Osteoblast (primary cell): ENCODE measurements at regions not wholly inside any gene's neighbourhood (a gene's known extent, or its start where the extent isn't known, plus 50 kb on each side); places are given as distances from the start of the nearest gene placed in this dataset.
"Not testable (repeated sequence)": the region's sequence is repeated elsewhere in the genome, so short reads cannot be mapped to it uniquely, and the experiment has no call there.

Experiments used
- DNase-seq: peaks from one replicate; pipeline ENCODE4 v3.0.0; 2011; ENCODE audit warnings: low spot score, mixed read lengths; ENCODE audit not compliant: insufficient read length; ENCODE audit errors: missing footprints
- H2AFZ ChIP-seq: 2 replicates; pipeline ENCODE4 v1.6.0; 2011; ENCODE audit warnings: mild to moderate bottlenecking, low read length
- H3K27ac ChIP-seq: 2 replicates; pipeline ENCODE4 v1.5.1; 2011; ENCODE audit warnings: mild to moderate bottlenecking, low read depth, low read length, moderate library complexity
- H3K27me3 ChIP-seq: 2 replicates; pipeline ENCODE4 v1.6.0; 2012; ENCODE audit warnings: mild to moderate bottlenecking, control low read depth, inconsistent platforms, low read length, moderate library complexity; ENCODE audit not compliant: insufficient read depth
- H3K36me3 ChIP-seq: 2 replicates; pipeline ENCODE4 v1.5.1; 2011; ENCODE audit warnings: mild to moderate bottlenecking, low read length, control low read depth, moderate library complexity; ENCODE audit not compliant: insufficient read depth
- H3K4me1 ChIP-seq: 2 replicates; pipeline ENCODE4 v1.5.1; 2011; ENCODE audit warnings: mild to moderate bottlenecking, low read length, control low read depth, moderate library complexity; ENCODE audit not compliant: insufficient read depth
- H3K4me2 ChIP-seq: 2 replicates; pipeline ENCODE4 v1.6.0; 2011; ENCODE audit warnings: mild to moderate bottlenecking, low read length; ENCODE audit not compliant: insufficient read depth
- H3K4me3 ChIP-seq: fragments of 200-600 bp; sonication (generic); 3 replicates; pipeline ENCODE4 v1.5.1; 2012; ENCODE audit warnings: mild to moderate bottlenecking, low read length, inconsistent platforms; ENCODE audit not compliant: insufficient read depth
- H3K79me2 ChIP-seq: 2 replicates; pipeline ENCODE4 v1.6.0; 2012; ENCODE audit warnings: mild to moderate bottlenecking, low read length, control low read depth, inconsistent platforms; ENCODE audit not compliant: insufficient read depth
- H3K9me3 ChIP-seq: 2 replicates; pipeline ENCODE4 v1.5.1; 2011; ENCODE audit warnings: low read depth, low read length, control low read depth
- H4K20me1 ChIP-seq: 2 replicates; pipeline ENCODE4 v1.6.0; 2012; ENCODE audit warnings: mild to moderate bottlenecking, low read length, control low read depth; ENCODE audit not compliant: insufficient read depth
- TF ChIP-seq, protein P1 (sequence below): IDR thresholded peaks from 2 replicates; pipeline ENCODE4 v1.5.1; 2011; ENCODE audit warnings: mild to moderate bottlenecking, low read depth, low read length, moderate library complexity; ENCODE audit errors: extremely low read depth

DNA sequence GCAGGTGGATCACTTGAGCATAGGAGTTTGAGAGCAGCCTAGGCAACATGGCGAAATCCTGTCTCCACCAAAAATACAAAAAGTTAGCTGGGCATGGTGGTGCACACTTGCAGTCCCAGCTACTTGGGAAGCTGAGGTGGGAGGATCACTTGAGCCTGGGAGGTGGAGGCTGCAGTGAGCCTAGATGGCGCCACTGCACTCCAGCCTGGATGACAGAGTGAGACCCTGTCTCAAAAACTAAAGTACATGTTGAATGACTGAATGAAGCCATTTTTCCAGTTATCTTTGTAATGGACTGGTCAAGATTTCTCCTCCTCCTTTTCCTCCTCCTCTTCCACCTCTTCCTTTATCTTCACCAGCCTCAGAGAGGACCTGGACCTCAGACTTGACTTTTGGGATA is 272.0 kb downstream of the SMAD2 start:
- TF ChIP-seq, protein P1, sequence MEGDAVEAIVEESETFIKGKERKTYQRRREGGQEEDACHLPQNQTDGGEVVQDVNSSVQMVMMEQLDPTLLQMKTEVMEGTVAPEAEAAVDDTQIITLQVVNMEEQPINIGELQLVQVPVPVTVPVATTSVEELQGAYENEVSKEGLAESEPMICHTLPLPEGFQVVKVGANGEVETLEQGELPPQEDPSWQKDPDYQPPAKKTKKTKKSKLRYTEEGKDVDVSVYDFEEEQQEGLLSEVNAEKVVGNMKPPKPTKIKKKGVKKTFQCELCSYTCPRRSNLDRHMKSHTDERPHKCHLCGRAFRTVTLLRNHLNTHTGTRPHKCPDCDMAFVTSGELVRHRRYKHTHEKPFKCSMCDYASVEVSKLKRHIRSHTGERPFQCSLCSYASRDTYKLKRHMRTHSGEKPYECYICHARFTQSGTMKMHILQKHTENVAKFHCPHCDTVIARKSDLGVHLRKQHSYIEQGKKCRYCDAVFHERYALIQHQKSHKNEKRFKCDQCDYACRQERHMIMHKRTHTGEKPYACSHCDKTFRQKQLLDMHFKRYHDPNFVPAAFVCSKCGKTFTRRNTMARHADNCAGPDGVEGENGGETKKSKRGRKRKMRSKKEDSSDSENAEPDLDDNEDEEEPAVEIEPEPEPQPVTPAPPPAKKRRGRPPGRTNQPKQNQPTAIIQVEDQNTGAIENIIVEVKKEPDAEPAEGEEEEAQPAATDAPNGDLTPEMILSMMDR = no peak
- no peak overlapping the region for H3K4me3 ChIP-seq
- no peak overlapping the region for H2AFZ ChIP-seq
- H3K4me1 ChIP-seq = no peaks in the 10 kb centered on the region
- H4K20me1 ChIP-seq = no peaks in the 10 kb centered on the region
- no peaks in the 10 kb centered on the region for H3K27me3 ChIP-seq
- H3K79me2 ChIP-seq = no peaks in the 10 kb centered on the region
- no peaks in the 10 kb centered on the region for H3K9me3 ChIP-seq
- no peak for DNase-seq
- H3K27ac ChIP-seq = no peak overlapping the region
- no peaks in the 10 kb centered on the region for H3K36me3 ChIP-seq
- H3K4me2 ChIP-seq = no peak overlapping the region

- TF ChIP-seq, protein P1 = no peak
- DNase-seq = no peak
- Histone ChIP-seq H3K27me3 (no peaks in the 10 kb centered on the region), H3K9me3 (no peaks in the 10 kb centered on the region), H3K4me1 (no peaks in the 10 kb centered on the region), H4K20me1 (no peaks in the 10 kb centered on the region), H3K4me3 (no peak overlapping the region), H3K27ac (no peak overlapping the region), H3K4me2 (no peak overlapping the region), H3K79me2 (no peaks in the 10 kb centered on the region), H2AFZ (no peak overlapping the region), H3K36me3 (no peaks in the 10 kb centered on the region)
Observed at GRCh38 chr18:47654988-47655387, 275.5 kb downstream of the SMAD2 start.

DNA sequence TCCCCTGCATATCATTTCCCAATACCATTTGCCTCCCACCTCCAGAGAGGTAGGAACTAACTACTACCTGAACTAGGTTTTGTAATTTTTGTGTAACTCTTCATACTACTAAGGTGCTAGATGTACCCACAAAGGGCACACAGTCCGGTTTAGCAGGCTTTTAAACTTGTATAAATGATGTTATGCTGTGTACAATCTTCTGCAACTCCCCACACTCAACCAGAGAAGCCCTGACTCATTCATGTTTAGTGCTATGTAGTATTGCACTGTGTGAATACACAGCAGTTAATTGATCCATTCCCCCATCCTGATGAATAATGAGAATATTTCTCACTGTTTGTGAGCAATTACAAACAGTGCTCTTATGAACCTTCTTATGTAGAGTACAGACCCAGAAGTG is 285.6 kb downstream of the SMAD2 start:
- no peak for DNase-seq
- H3K27me3 ChIP-seq = no peaks in the 10 kb centered on the region
- TF ChIP-seq, protein P1 = no peak
- no peak overlapping the region for H2AFZ ChIP-seq
- H3K4me2 ChIP-seq = no peak overlapping the region
- H3K36me3 ChIP-seq = no peaks in the 10 kb centered on the region
- no peaks in the 10 kb centered on the region for H3K4me1 ChIP-seq
- H3K4me3 ChIP-seq = no peak overlapping the region
- H3K79me2 ChIP-seq = no peaks in the 10 kb centered on the region
- H3K9me3 ChIP-seq = no peaks in the 10 kb centered on the region
- no peaks in the 10 kb centered on the region for H4K20me1 ChIP-seq
- no peak overlapping the region for H3K27ac ChIP-seq

DNA sequence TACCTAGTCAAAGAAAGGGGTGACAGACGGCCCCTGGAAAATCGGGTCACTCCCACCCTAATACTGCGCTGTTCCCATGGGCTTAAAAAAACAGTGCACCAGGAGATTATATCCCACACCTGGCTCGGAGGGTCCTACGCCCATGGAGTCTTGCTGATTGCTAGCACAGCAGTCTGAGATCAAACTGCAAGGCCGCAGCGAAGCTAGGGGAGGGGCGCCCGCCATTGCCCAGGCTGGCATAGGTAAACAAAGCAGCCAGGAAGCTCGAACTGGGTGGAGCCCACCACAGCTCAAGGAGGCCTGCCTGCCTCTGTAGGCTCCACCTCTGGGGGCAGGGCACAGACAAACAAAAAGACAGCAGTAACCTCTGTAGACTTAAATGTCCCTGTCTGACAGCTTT is 292.9 kb downstream of the SMAD2 start:
- not testable (repeated sequence) for H3K27ac ChIP-seq, H2AFZ ChIP-seq, H3K4me2 ChIP-seq, H3K9me3 ChIP-seq, DNase-seq, H3K36me3 ChIP-seq, H3K27me3 ChIP-seq, H3K79me2 ChIP-seq, H4K20me1 ChIP-seq, H3K4me3 ChIP-seq, H3K4me1 ChIP-seq

- Histone ChIP-seq H3K27me3 (no peaks in the 10 kb centered on the region), H3K9me3 (no peaks in the 10 kb centered on the region), H2AFZ (no peak overlapping the region), H3K27ac (no peak overlapping the region), H3K4me1 (no peaks in the 10 kb centered on the region), H3K4me3 (no peak overlapping the region), H3K79me2 (no peaks in the 10 kb centered on the region), H3K4me2 (no peak overlapping the region), H4K20me1 (no peaks in the 10 kb centered on the region), H3K36me3 (no peaks in the 10 kb centered on the region)
- no peak for DNase-seq
- TF ChIP-seq, protein P1 = no peak
Observed at GRCh38 chr18:47635416-47635815, 295.0 kb downstream of the SMAD2 start.
